ENCODE measurements at regions not wholly inside any gene's neighbourhood (a gene's known extent, or its start where the extent isn't known, plus 50 kb on each side); places are given as distances from the start of the nearest gene placed in this dataset.

DNA sequence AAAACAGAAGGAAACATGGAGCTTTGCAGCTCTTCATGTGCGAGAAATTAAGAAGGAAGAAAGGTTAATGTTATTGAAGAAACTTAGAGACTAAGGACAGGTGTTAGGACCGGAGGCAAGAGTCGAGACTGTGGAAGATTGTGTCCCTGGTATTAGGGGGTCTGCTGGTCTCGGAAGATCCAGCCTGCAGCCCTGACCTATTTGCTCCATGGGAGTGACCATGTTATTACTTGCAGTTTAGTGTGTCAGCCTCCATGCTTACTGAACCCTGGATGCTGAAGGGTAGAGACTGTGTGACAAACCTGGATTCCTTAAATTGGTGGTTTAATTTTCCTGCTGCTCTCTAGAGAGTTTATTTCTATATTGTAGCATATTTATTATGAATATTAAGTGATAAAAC lies 580.6 kb downstream of the NOVA1 start:
- no peak for DNase-seq (ENCODE audit: low read depth)

DNA sequence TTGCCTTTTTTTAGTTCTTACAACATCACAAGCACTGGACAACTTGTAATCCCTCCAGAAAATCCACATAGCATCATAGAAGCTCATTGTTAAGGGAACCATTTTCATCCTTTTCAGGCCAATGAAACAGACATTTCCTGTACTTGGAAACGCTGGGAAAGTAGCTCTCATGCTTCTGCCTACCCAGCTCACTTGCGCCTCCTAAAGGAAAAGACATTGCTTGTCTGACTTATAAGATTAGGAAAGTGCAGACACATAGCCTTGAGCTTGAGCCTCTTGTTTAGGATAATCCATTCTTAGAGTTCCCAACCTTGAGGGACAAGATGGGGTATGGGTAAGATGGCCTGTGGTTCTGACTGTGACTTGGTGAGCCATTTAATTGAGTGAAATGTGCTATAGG lies 589.5 kb downstream of the NOVA1 start:
- peak; percentile 39 for DNase-seq (ENCODE audit: low read depth)

DNA sequence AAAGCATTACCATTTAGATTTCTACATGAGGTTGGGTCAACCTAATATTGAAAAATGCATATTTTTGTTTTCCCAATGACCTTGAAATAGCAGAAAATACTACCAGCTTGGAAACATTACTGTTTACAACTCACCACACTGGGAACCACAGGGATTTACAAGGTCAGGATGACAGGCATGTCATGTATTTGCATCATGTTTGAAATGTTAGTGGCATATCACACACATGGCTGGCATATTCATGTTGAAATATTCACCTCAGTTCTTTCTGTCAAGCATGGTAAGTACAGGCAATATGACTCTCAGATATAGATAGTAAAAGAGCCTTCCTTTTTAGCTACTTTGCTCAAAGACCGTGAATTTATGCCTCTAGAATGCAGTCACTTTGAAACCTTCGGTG lies 593.5 kb downstream of the NOVA1 start:
- no peak for DNase-seq (ENCODE audit: low read depth)

DNA sequence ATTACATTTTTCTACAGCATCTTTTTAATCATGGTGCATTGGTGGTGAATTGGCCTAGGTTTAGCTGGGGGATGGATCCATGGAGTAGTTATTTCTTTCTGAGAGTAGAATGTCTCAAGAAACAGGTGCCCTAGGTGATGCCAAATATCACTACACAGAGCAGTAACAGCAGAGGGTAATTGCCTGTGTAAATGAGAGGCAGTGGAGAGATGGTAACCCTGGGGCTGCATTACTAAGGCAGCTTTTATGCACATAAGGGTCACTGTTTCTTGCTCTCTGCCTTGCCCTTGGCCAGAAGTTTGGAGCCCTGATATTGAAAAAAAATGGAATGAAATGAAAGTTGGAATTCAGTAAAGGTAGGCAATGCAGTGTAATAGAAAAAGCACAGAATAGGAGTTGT lies 604.0 kb downstream of the NOVA1 start:
- DNase-seq (ENCODE audit: low read depth), result no peak

DNA sequence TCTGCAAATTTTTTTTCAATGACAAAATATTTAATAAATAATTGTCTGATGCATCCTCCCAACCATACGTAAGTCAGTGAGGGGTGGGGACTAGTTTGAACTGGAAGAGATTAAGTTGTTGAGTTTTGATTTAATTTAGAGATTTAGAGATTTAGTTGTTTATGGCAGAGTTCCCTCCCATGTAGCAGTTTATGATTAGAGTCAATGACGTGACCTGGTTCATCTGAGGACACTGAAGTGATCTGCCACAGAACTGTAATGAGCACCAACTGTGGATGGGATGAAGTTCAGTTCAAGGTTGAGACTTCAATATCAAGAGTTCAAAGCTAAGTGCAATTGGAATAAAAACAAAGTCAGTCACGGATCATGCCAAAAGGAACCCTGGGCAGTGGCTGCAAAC lies 609.3 kb downstream of the NOVA1 start:
- DNase-seq (ENCODE audit: low read depth), result no peak

- no peak for DNase-seq (ENCODE audit: low read depth)
Measured at GRCh38 chr14:25955772-25956171, 642.1 kb downstream of the NOVA1 start.

- peak; percentile 71 for DNase-seq (ENCODE audit: low read depth)
Measured at GRCh38 chr14:25953532-25954139, 644.2 kb downstream of the NOVA1 start.

DNA sequence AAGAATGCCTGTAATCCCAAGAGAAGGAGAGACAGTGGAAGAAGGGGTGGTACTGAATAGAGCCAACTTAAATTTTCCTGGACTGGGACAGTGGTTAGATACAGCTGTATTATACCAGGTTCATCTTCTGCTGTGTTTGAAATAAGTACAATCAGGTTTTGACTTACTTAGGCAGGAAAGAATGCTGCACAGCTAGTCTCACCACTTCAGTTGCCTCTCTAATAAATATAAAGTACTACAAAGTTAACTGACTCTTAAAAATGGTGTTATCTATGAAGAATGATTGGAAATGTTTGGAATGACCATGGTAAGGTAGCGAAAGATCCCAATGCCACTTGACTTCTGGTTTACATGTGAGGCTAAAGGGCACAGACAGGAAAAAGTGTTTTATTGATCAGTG lies 652.1 kb downstream of the NOVA1 start:
- no peak for DNase-seq (ENCODE audit: low read depth)

DNA sequence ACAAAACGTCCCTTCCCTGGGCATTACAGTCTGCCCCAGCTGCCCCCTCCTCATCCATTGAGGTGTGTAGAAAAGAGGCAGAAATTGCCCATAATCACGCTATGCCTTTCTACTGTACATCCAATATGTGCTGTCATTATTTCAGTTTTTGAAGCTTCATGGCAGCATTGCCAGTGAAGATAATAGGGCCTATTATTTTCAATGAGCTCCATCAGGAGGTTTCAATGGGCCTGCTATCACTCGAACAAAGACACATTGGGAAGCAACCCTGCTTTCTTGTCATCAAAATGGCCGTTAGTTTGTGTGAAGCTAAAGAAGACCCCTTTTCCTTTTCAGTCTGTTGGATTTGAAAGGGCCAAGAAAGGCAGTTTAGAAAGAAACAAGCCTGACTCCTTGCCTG lies 653.8 kb downstream of the NOVA1 start:
- no peak for DNase-seq (ENCODE audit: low read depth)

DNA sequence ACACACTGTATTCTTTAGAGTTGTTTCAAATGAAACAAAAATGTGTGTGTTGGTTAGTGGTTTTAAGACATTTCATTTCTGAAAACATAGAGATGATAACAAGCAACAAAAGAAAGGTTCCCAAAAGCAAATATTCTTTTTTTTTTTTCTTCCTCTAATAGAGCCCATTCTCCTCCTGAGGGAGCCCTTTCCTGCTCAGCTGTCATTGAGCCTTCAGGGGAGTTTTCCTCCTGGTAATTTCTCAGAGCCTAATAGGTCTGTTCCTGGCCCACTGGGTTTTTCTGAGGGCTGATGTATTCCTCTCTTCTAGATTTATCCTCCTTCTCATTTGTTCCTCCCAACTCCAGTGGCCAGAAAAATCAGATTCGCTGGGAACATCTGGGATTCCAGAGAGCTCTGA lies 654.5 kb downstream of the NOVA1 start:
- DNase-seq (ENCODE audit: low read depth), result no peak

DNA sequence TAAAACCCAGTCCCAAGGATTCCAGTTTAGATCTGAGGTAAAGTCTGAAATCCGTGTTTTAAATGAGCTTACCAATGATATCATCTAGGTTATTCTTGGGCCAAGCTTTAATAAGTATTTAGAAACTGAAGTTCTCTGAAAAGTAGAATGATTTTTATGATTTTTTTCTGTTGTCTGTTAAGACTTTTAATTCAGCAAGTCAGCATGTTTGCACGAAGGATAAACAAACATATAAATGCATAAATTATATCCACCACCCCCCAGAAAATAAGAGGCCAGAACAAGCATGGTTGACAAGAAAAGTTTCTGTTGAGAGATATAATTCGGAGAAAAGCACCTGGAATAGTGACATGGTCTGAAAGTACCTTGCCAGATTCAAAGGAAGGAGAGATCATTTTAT lies 655.7 kb downstream of the NOVA1 start:
- DNase-seq (ENCODE audit: low read depth), result no peak

GRCh38 chr14:25933731-25934130 lies 664.1 kb downstream of the NOVA1 start:
- DNase-seq (ENCODE audit: low read depth), result no peak

- no peak for DNase-seq (ENCODE audit: low read depth)
Measured at GRCh38 chr14:25929881-25930615, 667.8 kb downstream of the NOVA1 start.

GRCh38 chr14:25911831-25912230 lies 686.0 kb downstream of the NOVA1 start:
- DNase-seq (ENCODE audit: low read depth), result no peak

- peak; percentile 27 for DNase-seq (ENCODE audit: low read depth)
Measured at GRCh38 chr14:25909045-25909747, 688.6 kb downstream of the NOVA1 start.

DNA sequence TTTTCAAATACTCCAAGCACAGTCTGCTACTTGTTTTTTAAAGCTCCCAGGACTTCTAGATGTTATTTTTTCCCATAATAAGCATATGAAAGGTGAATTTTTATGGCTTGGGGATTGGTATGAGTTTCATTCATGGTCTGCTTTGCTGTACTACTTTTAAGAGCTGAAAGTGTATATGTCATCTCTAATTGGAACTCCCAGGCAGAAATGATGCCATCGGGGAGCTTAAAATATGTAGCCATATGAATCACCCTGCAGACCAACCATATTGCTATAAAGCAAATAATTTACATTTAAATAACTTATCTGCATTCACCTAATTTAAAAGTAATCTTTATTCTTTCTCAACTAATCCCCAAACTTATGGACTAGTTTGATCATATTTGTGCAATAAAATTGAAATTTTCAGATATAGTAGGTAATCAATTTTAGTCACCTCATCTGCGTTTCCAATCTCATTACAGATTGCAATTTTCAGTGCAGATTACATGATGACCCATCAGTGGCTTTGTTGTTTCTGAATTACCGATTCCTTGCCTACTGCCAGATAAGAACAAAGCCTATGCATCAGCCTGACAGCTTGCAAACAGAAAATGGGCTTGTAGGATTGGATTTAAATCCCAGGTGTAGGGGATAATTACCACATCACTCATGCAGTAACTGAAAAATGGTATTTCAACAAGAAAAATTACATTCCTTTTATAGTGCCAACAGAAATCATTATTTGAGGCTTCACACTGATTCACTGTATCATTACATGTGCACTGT lies 689.4 kb downstream of the NOVA1 start:
- no peak for DNase-seq (ENCODE audit: low read depth)

GRCh38 chr14:25904446-25904845 lies 693.4 kb downstream of the NOVA1 start:
- DNase-seq (ENCODE audit: low read depth), result no peak

GRCh38 chr14:25899197-25899596 lies 698.6 kb downstream of the NOVA1 start:
- no peak for DNase-seq (ENCODE audit: low read depth)

DNA sequence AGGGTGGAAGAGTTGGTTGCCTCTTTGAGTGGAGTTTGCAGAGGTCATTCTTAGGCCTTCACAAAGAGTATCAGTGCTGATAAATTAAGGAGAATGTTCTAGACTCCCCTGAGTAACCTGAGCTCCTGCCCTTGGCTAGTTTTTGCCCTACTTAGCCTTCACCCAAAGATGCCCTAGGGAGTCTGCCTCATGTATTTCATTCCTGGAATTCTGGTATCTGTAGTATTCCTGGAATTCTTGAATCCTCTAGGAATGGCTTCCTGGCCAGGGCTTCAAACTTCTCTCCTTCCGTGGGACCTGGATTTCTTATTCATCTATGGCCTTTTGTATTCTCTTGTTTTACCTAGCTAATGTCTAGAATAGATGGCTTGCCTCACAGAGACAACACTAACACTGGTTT lies 701.1 kb downstream of the NOVA1 start:
- no peak for DNase-seq (ENCODE audit: low read depth)

- DNase-seq (ENCODE audit: low read depth), result no peak
Measured at GRCh38 chr14:25895740-25896139, 702.1 kb downstream of the NOVA1 start.

GRCh38 chr14:25887251-25887878 lies 710.5 kb downstream of the NOVA1 start:
- DNase-seq (ENCODE audit: low read depth), result peak; percentile 71

- DNase-seq (ENCODE audit: low read depth), result no peak
Measured at GRCh38 chr14:25884657-25885056, 713.2 kb downstream of the NOVA1 start.

Data from HT1080 (cell line).